D721Med (cell line): ENCODE measurements at regions not wholly inside any gene's neighbourhood (a gene's known extent, or its start where the extent isn't known, plus 50 kb on each side); places are given as distances from the start of the nearest gene placed in this dataset.

Experiments used
- DNase-seq: peaks from one replicate; pipeline ENCODE4 v3.0.0; 2011; ENCODE audit warnings: low spot score; ENCODE audit not compliant: insufficient read length
- FAIRE-seq: peaks from 2 replicates; lab custom pipeline; 2011; peaks lifted over from hg19 to GRCh38; lab: Jason Lieb, UNC
- TF ChIP-seq, protein P1 (sequence below): IDR thresholded peaks from 2 replicates; pipeline ENCODE4 v1.5.1; 2012; ENCODE audit warnings: mild to moderate bottlenecking, control low read depth; ENCODE audit not compliant: insufficient read depth; ENCODE audit errors: missing control alignments

DNA sequence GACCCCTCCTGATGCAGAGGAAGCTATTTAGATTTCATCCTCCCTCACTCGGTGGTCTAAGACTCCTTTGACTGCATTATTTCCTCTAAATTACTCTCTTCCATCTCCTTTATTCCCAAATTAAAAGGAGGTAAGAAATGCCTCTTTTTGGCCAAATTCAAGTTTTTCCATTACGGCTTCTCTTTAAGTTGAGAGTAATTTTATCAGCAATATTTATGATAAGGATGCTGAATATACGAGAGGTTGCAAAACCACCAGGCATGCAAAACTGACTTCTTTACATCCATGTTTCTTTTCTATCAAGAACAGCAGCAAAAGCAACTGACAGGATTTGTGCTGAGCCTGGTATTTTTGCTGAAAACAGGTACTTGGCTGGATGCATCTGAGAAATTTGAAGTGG is 262.0 kb upstream of the RARB start:
- TF ChIP-seq, protein P1, sequence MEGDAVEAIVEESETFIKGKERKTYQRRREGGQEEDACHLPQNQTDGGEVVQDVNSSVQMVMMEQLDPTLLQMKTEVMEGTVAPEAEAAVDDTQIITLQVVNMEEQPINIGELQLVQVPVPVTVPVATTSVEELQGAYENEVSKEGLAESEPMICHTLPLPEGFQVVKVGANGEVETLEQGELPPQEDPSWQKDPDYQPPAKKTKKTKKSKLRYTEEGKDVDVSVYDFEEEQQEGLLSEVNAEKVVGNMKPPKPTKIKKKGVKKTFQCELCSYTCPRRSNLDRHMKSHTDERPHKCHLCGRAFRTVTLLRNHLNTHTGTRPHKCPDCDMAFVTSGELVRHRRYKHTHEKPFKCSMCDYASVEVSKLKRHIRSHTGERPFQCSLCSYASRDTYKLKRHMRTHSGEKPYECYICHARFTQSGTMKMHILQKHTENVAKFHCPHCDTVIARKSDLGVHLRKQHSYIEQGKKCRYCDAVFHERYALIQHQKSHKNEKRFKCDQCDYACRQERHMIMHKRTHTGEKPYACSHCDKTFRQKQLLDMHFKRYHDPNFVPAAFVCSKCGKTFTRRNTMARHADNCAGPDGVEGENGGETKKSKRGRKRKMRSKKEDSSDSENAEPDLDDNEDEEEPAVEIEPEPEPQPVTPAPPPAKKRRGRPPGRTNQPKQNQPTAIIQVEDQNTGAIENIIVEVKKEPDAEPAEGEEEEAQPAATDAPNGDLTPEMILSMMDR = no peak
- no peak for DNase-seq
- no peak for FAIRE-seq

DNA sequence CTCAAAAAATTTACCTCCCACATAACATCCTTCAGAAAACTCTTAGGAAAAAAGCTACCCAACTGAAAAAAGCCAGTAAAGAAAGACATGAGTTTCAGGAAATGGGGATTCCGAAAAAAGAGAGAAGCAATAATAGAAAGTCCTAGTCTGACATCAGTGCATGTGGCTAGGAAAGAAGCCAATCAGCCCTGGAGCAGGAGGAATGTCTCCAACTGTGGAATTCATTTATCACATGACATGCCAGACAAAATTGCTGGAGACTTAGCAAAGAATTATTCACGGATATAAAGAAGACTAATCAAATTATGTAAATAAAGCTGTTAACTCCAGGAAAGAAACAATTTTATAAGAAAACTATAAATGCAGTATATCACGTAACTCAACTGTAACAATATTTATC is 258.9 kb upstream of the RARB start:
- TF ChIP-seq, protein P1 = no peak
- FAIRE-seq = no peak
- no peak for DNase-seq

- TF ChIP-seq, protein P1 = no peak
- FAIRE-seq = no peak
Observed at GRCh38 chr3:25170021-25170420, 258.0 kb upstream of the RARB start.

GRCh38 chr3:25171118-25171807 is 256.8 kb upstream of the RARB start:
- no peak for DNase-seq
- FAIRE-seq = no peak
- TF ChIP-seq, protein P1 = no peak

More at GRCh38 chr3:25170021-25170420, 258.0 kb upstream of the RARB start:
- no peak for DNase-seq

DNA sequence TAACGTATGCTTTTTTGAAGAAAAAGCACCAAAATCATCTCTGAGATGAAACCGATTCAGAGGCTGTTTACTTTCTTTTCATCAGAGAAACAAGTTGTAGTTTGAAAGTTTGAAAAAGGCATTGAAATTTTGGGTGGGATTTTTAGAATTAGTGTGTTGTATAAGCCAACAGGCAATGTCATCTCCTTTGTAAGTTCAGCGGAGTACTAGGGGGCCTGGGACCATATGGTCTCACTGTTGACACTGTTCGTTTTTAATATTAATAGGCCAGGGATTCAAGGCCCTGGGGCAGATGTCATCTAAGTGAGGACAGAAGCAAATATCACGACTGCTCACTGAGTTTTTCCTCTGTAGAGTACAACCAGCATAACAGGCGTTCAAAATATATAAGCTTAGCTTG is 256.2 kb upstream of the RARB start:
- DNase-seq (no peak), FAIRE-seq (no peak)
- TF ChIP-seq, protein P1 = no peak

GRCh38 chr3:25173606-25174005 is 254.5 kb upstream of the RARB start:
- DNase-seq (no peak), FAIRE-seq (no peak)
- TF ChIP-seq, protein P1 = no peak

DNA sequence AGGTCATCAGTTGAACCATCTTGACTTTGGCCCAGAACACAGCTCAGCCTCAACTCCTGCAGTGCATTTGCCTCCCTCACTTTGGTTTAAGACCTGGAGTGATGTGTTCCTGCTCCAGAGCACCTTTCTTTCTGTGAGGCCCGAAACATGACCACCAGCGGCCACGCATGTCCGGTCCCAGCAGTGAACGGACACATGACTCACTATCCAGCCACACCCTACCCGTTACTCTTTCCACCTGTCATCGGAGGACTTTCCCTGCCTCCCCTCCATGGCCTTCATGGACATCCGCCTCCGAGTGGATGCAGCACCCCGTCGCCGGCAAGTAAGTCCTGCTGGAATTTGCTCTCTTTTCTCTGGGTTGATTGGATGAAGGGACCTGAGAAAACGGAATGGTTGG is 253.8 kb upstream of the RARB start:
- TF ChIP-seq, protein P1 = no peak
- FAIRE-seq (no peak), DNase-seq (no peak)
